ENCODE measurements at regions not wholly inside any gene's neighbourhood (a gene's known extent, or its start where the extent isn't known, plus 50 kb on each side); places are given as distances from the start of the nearest gene placed in this dataset.

- TF ChIP-seq IRF5 (IDR thresholded peaks at IDR 0.05; ENCODE audit: borderline replicate concordance), result no peak
- TF ChIP-seq MEF2A (IDR thresholded peaks at IDR 0.05; ENCODE audit: insufficient read depth, low read depth, low read length), result no peak
- TF ChIP-seq POLR2A (IDR thresholded peaks at IDR 0.05; ENCODE audit: low read depth, low read length), result no peak
- no peak for TF ChIP-seq KAT2A (conservative IDR thresholded peaks at IDR 0.05; ENCODE audit: control insufficient read depth, low read depth, low read length)
- TF ChIP-seq POLR2AphosphoS5 (IDR thresholded peaks at IDR 0.05; ENCODE audit: low read length), result no peak
- TF ChIP-seq SMAD1 (IDR thresholded peaks at IDR 0.05; ENCODE audit: low read depth, partially characterized antibody), result no peak
- TF ChIP-seq BCL11A (IDR thresholded peaks at IDR 0.05; ENCODE audit: low read depth, low read length), result no peak
- no peak for TF ChIP-seq LARP7 (IDR thresholded peaks at IDR 0.05)
- TF ChIP-seq RB1 (IDR thresholded peaks at IDR 0.05; ENCODE audit: borderline replicate concordance), result no peak
- no peak for TF ChIP-seq ZSCAN29 (IDR thresholded peaks at IDR 0.05)
- TF ChIP-seq, protein P1, sequence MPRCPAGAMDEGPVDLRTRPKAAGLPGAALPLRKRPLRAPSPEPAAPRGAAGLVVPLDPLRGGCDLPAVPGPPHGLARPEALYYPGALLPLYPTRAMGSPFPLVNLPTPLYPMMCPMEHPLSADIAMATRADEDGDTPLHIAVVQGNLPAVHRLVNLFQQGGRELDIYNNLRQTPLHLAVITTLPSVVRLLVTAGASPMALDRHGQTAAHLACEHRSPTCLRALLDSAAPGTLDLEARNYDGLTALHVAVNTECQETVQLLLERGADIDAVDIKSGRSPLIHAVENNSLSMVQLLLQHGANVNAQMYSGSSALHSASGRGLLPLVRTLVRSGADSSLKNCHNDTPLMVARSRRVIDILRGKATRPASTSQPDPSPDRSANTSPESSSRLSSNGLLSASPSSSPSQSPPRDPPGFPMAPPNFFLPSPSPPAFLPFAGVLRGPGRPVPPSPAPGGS (IDR thresholded peaks at IDR 0.05; ENCODE audit: borderline replicate concordance, insufficient read depth, low read depth, low read length, poor library complexity, severe bottlenecking), result no peak
These were observed 95.9 kb upstream of the GNAQ start (continued) for GRCh38 chr9:78127279-78128225.
